Loucy (cell line): ENCODE measurements at regions not wholly inside any gene's neighbourhood (a gene's known extent, or its start where the extent isn't known, plus 50 kb on each side); places are given as distances from the start of the nearest gene placed in this dataset.

Experiments
- H2AFZ ChIP-seq: fragments of 200-600 bp; sonication (generic); 2 replicates; pipeline ENCODE4 v1.6.0; 2016; ENCODE audit warnings: antibody characterized with exemption, mild to moderate bottlenecking, low read length, moderate library complexity
- H3F3A ChIP-seq: fragments of 200-600 bp; 2 replicates; pipeline ENCODE4 v1.6.0; 2016; ENCODE audit warnings: antibody characterized with exemption, low read depth, mild to moderate bottlenecking
- H3K27me3 ChIP-seq: fragments of 200-600 bp; sonication (generic); 2 replicates; pipeline ENCODE4 v1.6.1; 2014; ENCODE audit warnings: low read length, mild to moderate bottlenecking; ENCODE audit not compliant: insufficient read depth, poor library complexity, severe bottlenecking
- H3K36me3 ChIP-seq: fragments of 200-600 bp; sonication (generic); 2 replicates; pipeline ENCODE4 v1.6.1; 2016; ENCODE audit warnings: low read length; ENCODE audit not compliant: insufficient read depth
- H3K4me1 ChIP-seq: fragments of 200-600 bp; sonication (generic); 2 replicates; pipeline ENCODE4 v1.5.1; 2014; ENCODE audit warnings: low read length, mild to moderate bottlenecking; ENCODE audit not compliant: insufficient read depth, poor library complexity, severe bottlenecking
- H3K4me2 ChIP-seq: fragments of 200-600 bp; sonication (generic); 2 replicates; pipeline ENCODE4 v1.6.0; 2014; ENCODE audit warnings: antibody characterized with exemption, low read length, low read depth, mild to moderate bottlenecking; ENCODE audit not compliant: poor library complexity, severe bottlenecking
- H3K4me3 ChIP-seq: fragments of 200-600 bp; sonication (generic); 2 replicates; pipeline ENCODE4 v1.5.1; 2014; ENCODE audit warnings: low read length, mild to moderate bottlenecking, mixed read lengths; ENCODE audit not compliant: poor library complexity, severe bottlenecking
- H3K79me2 ChIP-seq: fragments of 200-600 bp; sonication (generic); 2 replicates; pipeline ENCODE4 v1.6.1; 2014; ENCODE audit warnings: low read length; ENCODE audit not compliant: insufficient read depth
- H3K9ac ChIP-seq: fragments of 200-600 bp; sonication (generic); 2 replicates; pipeline ENCODE4 v1.6.0; 2014; ENCODE audit warnings: mild to moderate bottlenecking, low read depth, low read length, moderate library complexity; ENCODE audit not compliant: poor library complexity, severe bottlenecking
- H3K9me2 ChIP-seq: fragments of 200-600 bp; sonication (generic); replicated peaks from 2 replicates; pipeline ENCODE4 v1.6.1; 2016; ENCODE audit warnings: low read depth, low read length, mixed read lengths
- H3K9me3 ChIP-seq: fragments of 200-600 bp; sonication (generic); 2 replicates; pipeline ENCODE4 v1.6.1; 2014; ENCODE audit warnings: mild to moderate bottlenecking, antibody characterized with exemption, low read length, low read depth; ENCODE audit not compliant: insufficient read depth
- H4K20me1 ChIP-seq: fragments of 200-600 bp; sonication (generic); 2 replicates; pipeline ENCODE4 v1.6.0; 2014; ENCODE audit warnings: antibody characterized with exemption, low read length, mild to moderate bottlenecking; ENCODE audit not compliant: insufficient read depth, poor library complexity, severe bottlenecking
- CTCF ChIP-seq: fragments of 200-600 bp; sonication (generic); conservative IDR thresholded peaks from 2 replicates; pipeline ENCODE4 v1.5.1; 2014; ENCODE audit warnings: mild to moderate bottlenecking, antibody characterized with exemption, low read length
- EZH2phosphoT487 ChIP-seq: fragments of 200-600 bp; IDR thresholded peaks from 2 replicates; pipeline ENCODE4 v1.6.1; 2018; ENCODE audit warnings: antibody characterized with exemption, mild to moderate bottlenecking, moderate library complexity, borderline replicate concordance

- no peaks in the 10 kb centered on the region for H3F3A ChIP-seq
- H3K36me3 ChIP-seq, result no peaks in the 10 kb centered on the region
- H3K79me2 ChIP-seq, result no peaks in the 10 kb centered on the region
- H3K9me3 ChIP-seq, result no peaks in the 10 kb centered on the region
- no peak overlapping the region for H3K4me3 ChIP-seq
- H3K4me1 ChIP-seq, result no peaks in the 10 kb centered on the region
- no peak overlapping the region for H3K4me2 ChIP-seq
- no peaks in the 10 kb centered on the region for H4K20me1 ChIP-seq
- H3K9ac ChIP-seq, result no peak overlapping the region
- no peak for TF ChIP-seq CTCF
- TF ChIP-seq EZH2phosphoT487, result no peak
- H3K27me3 ChIP-seq, result no peaks in the 10 kb centered on the region
- H2AFZ ChIP-seq, result no peak overlapping the region
- no peaks in the 10 kb centered on the region for H3K9me2 ChIP-seq
Measured at GRCh38 chr10:62653254-62653653, 151.3 kb upstream of the ADO start.

GRCh38 chr10:62654966-62655336 lies 149.6 kb upstream of the ADO start:
- H3K4me2 ChIP-seq, result no peak overlapping the region
- H3K79me2 ChIP-seq, result no peaks in the 10 kb centered on the region
- no peaks in the 10 kb centered on the region for H3K9me2 ChIP-seq
- H3K4me1 ChIP-seq, result no peaks in the 10 kb centered on the region
- H3K27me3 ChIP-seq, result no peaks in the 10 kb centered on the region
- no peaks in the 10 kb centered on the region for H3K9me3 ChIP-seq
- no peak overlapping the region for H3K4me3 ChIP-seq
- H4K20me1 ChIP-seq, result no peaks in the 10 kb centered on the region
- H3K9ac ChIP-seq, result no peak overlapping the region
- H3K36me3 ChIP-seq, result no peaks in the 10 kb centered on the region
- no peaks in the 10 kb centered on the region for H3F3A ChIP-seq
- no peak overlapping the region for H2AFZ ChIP-seq
- TF ChIP-seq CTCF (no peak), EZH2phosphoT487 (no peak)

GRCh38 chr10:62655337-62655994 lies 149.1 kb upstream of the ADO start:
- H3K36me3 ChIP-seq, result no peaks in the 10 kb centered on the region
- H3K9me2 ChIP-seq, result no peaks in the 10 kb centered on the region
- no peaks in the 10 kb centered on the region for H4K20me1 ChIP-seq
- no peaks in the 10 kb centered on the region for H3K27me3 ChIP-seq
- H3K4me1 ChIP-seq, result no peaks in the 10 kb centered on the region
- no peak overlapping the region for H3K4me2 ChIP-seq
- TF ChIP-seq CTCF, result no peak
- no peak for TF ChIP-seq EZH2phosphoT487
- no peaks in the 10 kb centered on the region for H3K79me2 ChIP-seq
- H3K9me3 ChIP-seq, result no peaks in the 10 kb centered on the region
- H3K9ac ChIP-seq, result no peak overlapping the region
- no peak overlapping the region for H3K4me3 ChIP-seq
- no peak overlapping the region for H2AFZ ChIP-seq
- no peaks in the 10 kb centered on the region for H3F3A ChIP-seq
